SH-SY5Y (cell line): ENCODE measurements at regions not wholly inside any gene's neighbourhood (a gene's known extent, or its start where the extent isn't known, plus 50 kb on each side); places are given as distances from the start of the nearest gene placed in this dataset.

Experiments
- GATA2 ChIP-seq: IDR thresholded peaks from 2 replicates; pipeline ENCODE4 v1.6.1; 2011; ENCODE audit warnings: mild to moderate bottlenecking, low read depth, low read length
- GATA3 ChIP-seq: IDR thresholded peaks from 2 replicates; pipeline ENCODE4 v1.6.1; 2011; ENCODE audit warnings: low read depth, mild to moderate bottlenecking, low read length, moderate library complexity

GRCh38 chr16:63187638-63188037 is 1151.4 kb upstream of the CDH8 start:
- TF ChIP-seq GATA2 (no peak), GATA3 (no peak)
